ENCODE measurements at regions not wholly inside any gene's neighbourhood (a gene's known extent, or its start where the extent isn't known, plus 50 kb on each side); places are given as distances from the start of the nearest gene placed in this dataset.
"Not testable (repeated sequence)": the region's sequence is repeated elsewhere in the genome, so short reads cannot be mapped to it uniquely, and the experiment has no call there.

DNA sequence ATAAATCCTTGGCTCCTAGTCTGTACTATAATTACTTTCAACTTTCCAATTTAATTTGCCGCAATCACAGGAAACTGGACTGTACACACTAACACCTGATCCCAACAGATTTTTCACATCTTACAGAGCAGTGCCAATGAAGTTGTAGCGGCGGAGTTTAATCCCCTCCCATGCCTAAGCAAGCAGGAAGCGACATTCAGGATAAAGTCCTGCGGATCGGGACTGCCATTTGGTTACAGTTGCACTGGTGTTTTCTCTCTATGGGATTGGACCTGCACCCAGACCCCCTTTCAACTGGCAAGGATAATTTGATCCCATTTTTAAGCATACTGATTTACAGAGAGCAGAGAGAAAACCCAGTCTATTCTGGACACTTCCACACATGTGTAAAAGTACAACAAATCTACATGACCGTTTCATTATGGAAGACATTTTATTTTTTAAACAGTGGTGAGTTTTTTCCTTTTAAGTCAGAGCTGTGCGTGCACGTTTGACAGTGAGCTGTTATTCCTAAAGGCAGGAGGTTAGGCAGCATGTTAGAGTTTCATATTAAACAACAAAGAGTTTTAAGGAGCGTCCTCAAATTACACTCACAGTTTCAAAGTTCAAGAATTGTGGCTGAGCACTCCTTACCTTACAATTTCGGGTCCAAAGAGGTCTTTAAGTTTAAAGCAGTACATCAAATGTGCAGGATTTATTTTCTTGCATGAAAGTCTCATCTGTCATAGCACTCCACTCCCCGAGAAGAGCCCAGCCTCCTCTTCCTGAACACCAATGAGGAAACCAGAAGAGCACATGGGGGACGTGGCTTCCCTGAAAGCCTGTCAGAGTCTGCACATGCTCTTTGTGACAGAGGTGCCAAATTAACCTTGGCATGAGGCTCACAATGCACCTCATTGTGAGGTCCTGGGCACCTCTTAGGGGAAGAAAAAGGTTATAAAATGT, 141.6 kb upstream of the RFC3 start:
- peak; percentile 25 for DNase-seq

DNA sequence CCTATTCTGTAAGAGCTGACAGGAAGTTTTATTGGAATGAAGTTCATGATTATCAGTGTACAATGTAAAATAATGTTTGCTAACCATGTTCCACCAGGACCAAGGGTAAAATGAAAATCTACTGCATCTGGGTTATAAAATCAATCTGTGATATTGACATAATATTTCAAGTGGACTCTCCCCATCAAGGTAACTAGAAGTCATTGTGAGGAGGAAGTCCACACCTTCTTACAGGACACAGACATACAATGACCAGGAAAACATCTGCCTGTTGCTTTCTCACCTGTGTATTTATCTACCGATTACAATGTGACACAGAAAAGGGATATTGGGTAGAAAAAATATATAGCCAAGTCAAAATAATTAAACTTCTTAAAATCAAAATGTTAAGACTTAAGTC, 140.7 kb upstream of the RFC3 start:
- no peak for DNase-seq

DNA sequence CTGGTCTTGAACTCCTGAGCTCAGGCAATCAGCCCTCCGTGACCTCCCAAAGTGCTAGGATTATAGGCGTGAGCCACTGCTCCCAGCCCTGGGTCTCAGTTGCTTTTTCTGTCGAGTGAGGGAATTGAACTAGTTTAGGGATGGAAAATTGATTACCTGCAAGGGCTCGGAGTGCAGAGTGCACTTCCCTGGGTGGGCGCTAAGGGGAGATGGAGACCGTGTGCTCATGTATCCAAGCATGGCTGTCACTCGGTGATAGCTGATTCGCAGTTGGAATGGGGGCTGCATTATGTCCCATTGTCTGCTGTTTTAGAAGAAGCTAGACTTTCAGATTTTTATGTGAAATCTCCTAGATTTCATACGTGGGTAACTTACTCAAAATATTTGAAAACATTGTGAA, 139.9 kb upstream of the RFC3 start:
- DNase-seq: no peak

DNA sequence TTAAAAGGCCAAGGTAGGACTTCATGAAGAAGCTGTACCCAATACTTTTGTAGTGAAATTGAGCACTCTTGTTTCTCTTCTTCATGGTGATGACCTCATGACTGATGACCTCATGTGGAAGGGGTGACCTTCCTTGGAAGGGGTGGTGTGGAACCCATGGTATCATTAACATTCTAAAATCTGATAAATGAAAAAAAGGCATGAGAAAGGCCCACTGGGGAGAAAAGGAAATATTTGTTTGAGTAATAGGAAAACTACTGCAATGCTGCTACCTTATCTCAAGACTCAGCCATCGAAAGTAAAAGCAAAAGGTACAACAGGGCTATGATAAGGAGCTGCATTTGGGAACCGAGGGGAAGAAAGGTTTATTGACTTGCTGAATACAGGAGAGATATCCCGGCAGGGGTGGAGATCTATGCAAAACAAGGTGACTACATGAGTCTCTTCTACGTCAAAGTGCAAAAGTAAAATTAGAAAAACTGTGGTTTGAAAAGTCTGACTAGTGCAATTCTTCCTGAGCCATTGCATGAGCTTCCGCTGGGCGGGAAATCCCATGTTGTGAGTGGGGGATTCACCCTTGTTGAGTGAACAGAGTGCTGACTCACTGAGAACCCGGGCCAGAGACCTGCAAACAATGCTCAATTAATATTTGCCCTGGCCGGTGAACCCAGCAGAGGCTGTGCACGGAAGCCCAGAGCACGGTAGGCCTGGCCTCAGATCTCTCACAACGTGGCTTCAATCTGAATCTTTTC, 138.9 kb upstream of the RFC3 start:
- peak; percentile 75 for DNase-seq

DNA sequence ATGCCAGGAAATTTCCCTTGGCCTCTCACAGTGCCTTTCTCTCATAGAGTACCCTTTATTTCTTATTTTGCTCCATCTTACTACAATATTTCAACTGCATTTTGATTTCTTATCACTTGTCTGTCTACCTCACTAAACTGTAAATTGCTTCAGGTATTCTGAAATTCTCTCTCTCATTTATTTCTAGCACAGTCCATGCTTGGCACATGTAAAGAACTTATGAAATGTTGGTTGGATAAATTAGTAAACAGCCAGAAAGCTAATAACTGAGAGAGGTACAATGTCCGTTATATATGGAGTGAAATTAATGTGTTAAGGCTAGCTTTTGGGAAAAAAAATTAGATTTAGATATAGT, 138.3 kb upstream of the RFC3 start:
- DNase-seq: no peak

DNA sequence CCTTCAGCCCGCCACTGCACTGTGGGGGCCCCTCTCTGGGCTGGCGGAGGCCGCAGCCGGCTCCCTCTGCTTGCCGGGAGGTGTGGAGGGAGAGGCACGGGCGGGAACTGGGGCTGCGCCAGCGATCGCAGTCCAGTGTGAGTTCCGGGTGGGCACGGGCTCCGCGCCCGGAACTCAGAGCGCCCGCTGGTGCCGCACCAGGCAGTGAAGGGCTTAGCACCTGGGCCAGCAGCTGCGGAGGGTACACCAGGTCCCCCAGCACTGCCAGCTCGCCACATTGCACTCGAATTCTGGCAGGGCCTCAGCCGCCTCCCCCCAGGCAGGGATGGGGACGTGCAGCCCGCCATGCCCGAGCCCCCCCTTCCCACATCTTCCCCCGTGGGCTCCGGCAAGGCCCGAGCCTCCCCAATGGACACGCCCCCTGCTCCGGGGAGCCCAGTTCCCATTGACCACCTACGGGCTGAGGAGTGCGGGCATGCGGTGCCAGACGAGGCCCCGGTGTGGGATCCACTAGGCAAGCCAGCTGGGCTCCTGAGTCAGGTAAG, 135.9 kb upstream of the RFC3 start:
- DNase-seq: no peak

DNA sequence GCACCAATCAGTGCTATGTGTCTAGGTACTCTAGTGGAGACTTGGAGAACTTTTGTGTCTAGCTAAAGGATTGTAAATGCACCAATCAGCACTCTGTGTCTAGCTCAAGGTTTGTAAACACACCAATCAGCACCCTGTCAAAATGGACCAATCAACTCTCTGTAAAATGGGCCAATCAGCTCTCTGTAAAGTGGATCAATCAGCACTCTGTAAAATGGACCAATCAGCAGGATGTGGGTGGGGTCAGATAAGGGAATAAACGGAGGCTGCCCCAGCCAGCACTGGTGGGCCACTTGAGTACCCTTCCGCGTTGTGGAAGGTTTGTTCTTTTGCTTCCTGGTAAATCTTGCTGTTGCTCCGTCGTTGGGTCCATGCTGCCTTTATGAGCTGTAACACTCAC, 135.3 kb upstream of the RFC3 start:
- not testable (repeated sequence) for DNase-seq

DNA sequence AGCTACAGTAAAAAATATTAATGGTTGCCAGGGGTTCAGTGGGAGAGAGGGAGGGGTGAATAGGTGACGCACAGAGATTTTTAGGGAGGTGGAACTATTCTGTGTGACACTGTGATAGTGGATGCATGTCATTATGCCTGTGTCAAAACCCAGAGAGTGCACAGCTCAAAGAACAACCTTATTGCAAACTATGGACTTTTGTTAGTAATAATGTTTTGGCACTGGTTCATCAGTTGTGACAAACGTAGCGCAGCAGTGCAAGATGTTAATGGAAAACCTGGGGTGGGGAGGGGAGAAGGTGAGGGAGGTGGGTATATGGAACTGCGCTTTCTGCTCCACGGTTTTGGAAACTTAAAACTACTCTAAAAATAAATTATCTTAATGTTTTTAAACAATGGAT, 134.6 kb upstream of the RFC3 start:
- no peak for DNase-seq

DNA sequence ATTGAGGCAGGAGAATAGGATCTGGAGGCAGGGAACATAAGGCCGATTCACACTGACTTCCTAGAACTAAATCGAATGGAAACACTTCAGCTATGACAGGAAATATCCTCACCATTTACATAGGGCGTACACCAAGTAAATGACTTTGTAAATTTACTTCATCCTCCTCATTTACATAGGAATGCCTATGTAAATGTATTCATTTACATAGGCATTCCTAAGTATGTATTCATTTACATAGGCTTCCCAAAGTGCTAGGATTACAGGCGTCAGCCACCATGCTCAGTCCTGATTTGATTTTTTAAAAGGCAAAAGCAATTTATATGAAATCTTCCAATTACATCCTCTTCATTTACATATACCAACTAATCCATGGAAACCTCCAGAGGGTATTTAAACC, 133.1 kb upstream of the RFC3 start:
- DNase-seq: no peak

DNA sequence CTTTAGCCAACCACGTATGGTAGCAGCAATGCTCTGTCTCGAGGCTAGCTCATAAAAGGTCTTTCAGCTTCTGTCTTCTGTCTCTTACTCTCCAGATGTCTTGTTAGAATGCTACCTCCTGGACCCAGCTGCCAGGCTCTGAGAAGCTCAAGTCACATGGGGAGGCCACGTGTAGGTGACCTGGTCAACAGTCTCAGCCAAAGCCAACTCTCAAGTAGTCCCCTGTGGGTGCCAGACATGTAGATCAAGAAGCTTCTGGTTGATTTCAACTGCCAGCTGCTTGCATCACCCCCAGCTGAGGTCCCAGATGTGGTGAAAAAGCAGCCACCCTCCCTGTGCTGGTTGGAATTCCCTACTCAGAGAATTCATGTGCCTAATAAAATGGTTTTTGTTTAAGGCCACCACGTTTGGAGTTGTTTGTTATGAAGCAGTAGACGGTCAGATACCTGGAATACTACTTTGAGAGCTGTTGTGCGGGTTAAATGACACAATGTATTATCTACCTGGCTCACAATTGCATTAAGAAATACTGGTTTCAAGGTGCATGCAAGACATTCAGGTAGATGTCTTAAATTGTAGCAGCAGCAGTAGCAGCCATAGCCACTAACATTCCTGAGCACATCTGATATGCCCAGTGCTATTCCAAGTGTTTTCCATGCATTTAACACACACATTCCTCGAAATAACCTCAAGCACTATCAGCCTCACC, 131.0 kb upstream of the RFC3 start:
- DNase-seq: no peak

DNA sequence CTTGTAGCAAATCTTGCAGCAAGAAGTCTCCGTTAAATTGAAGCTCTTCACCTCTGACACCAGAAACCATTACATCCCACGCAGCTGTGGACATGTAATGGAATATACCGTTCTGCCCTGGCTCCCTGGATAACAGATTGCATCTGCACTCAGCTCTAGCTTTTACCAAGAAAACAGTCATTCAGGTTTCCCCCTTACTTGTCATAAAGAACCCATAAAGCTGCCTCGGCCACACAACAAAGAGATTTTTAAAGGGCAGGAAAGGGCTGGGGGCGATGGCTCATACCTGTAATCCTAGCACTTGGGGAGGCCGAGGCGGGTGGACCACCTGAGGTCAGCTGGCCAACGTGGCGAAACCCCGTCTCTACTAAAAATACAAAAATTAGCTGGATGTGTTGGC, 127.6 kb upstream of the RFC3 start:
- DNase-seq: no peak

DNA sequence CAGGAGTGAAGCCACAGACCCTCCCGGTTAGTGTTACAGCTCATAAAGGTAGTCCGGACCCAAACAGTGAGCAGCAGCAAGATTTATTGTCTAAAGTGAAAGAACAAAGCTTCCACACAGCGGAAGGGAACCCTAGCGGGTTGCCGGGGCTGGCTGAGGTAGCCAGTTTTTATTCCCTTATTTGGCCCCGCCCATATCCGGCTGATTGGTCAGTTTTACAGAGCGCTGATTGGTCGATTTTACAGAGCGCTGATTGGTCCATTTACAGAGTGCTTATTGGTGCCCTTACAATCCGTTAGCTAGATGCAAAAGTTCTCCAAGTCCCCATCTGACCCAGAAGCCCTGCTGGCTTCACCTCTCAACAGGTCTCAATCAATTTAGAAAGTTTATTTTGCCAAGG, 126.0 kb upstream of the RFC3 start:
- DNase-seq: no peak

DNA sequence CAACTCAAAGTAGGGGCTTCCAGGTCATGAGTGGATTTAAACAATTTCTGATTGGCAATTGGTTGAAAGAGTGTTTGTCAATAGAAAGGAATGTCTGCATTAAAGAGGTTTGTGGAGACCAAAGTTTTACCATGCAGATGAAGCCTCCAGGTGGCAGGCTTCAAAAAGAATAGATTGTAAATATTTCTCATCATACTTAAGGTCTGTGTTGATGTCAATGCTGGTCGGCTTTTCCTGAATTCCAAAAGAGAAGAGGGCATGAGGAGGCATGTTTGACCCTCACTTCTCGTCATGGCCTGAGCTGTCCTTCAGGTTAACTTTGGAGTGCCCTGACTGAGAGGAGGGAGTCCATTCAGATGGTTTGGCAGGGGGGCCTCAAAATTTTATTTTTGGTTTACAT, 125.4 kb upstream of the RFC3 start:
- no peak for DNase-seq

DNA sequence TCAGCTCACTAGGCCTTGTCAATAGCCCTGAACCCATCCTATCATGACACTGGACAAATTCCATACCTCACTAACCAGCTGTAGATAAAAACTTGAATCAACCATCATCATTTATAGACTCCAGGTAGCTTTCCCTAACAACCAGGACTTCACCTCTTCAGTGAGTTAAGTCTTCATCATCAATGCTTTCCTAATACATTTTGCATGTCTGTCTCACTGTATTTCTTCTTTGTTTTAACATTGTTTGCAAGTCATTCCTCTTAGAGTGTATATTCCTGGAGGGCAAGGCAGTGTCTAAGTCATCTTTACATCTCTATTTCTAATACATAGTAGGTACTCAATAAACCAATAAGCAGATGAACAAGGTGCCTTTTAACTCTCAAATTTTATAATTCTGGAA, 123.4 kb upstream of the RFC3 start:
- no peak for DNase-seq

DNA sequence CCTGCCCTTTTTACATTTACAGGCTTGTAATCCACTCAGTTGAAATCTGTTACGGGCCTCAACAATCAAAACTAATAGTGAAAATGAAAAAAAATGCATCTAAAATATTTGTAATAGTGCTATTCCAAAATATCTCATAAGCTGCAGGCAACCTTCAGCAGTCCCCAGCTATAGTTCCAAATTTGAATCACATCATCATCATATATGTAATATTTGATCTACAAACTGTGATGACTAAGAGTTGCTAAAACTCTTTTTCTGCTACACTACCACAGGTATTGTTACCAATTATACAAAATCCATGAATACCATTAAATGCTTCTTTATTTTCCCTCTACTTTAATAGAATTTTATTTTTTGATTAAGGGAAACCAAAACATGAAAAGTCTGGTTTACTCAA, 121.4 kb upstream of the RFC3 start:
- no peak for DNase-seq

DNA sequence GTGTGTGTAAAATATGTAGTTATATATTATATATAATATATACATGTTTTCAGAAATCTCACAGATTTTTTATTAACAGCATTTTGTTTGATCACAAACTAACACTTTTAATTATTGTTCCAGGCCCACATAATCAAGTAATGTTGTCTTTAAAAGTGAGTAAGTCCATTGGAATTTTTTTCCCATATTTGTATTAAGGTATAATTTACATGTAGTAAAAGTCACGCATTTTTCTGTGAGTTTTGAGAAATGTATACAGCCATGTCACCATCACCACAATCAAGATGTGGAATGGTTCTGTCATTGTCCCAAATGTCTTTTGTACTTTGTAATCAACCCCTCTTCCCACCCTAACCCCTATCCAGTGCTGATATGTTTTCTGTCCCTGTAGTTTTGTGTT, 120.0 kb upstream of the RFC3 start:
- no peak for DNase-seq

DNA sequence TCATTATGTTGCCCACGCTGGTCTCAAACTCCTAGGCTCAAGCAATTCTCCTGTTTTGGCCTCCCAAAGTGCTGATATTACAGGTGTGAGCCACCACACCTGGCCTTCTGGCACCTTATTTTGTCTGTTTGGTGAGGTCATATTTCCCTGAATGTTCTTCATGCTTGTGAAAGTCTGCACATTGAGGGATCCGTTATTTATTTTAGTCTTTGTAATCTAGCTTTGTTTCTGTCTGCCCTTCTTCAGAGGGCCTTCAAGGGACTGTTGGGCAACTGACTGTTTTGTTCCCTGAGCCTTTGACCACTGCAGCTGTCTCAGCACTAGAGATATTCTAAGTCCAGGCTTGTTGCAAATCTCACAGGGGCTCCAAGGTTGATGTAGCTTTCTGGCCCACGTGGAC, 110.5 kb upstream of the RFC3 start:
- DNase-seq: no peak

DNA sequence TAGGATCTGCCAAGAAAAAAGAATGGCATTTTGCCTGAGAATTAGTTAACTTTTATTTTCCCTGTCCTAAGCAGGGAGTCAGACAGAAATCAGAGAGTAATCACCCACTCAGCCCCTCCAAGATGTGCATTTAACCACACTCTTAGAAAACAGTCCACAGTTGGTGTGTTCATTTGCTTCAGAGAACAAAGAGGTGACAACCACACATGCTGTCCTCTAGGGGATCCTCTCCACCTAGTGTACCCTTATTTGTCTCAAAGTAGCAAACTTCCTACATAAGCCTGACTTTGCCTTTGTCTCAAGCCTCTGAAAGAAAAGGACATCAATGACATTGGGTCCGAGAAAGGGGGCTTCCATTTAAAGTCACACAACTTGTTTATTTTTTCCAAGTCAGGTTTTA, 107.0 kb upstream of the RFC3 start:
- DNase-seq: no peak

DNA sequence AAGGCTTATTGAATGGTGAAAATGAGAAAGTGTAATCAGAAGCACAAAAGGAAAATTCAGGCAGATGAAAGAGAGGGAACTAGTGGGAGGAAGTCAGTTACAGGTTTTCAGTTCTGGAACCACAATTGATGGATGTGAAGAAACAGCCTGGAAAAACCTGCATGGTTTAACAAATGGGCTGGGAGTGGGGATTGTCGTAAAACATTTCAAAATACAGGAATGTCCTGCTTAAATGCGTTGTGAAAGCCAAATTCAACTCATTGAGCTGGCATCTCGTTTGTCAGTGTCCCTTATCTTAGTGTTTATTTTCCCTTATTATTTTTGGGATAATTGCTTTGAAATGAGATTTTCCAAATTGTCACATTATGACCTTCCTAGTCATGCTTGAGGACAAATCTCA, 106.5 kb upstream of the RFC3 start:
- DNase-seq: no peak

DNA sequence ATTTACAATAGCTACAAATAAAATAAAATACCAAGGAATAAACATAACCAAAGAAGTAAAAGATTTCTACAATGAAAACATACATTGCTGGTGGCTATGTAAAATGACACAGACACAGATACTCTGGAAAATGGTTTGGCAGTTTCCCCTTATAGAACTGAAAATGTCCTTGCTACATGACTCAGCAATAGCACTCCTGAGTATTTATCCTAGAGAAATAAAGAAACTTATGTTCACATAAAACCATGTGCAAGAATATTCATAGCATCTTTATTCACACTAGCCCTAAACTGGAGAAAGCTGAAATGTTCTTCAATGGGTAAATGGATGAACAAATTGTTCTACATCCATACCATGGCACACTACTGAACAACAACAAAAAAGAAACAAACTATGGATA, 100.2 kb upstream of the RFC3 start:
- DNase-seq: no peak

DNA sequence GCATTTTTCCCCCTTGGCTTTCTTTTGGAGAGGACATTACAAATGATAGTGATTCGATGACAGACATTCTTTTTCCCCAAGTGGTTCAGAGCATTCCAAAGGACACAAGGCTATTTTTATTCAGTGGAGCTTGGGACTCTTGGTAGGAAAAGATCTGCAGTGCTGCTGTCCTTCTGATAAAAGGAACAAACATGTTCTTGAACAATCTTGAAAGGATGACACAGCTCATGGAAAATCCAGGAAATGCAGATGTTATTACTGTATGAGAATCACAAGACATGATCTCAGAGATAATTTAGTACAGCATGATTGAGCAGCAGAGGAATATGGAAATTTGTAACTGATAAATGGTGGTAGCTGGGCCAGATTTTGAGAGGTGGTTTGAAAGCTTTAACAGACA, 96.2 kb upstream of the RFC3 start:
- DNase-seq: no peak

DNA sequence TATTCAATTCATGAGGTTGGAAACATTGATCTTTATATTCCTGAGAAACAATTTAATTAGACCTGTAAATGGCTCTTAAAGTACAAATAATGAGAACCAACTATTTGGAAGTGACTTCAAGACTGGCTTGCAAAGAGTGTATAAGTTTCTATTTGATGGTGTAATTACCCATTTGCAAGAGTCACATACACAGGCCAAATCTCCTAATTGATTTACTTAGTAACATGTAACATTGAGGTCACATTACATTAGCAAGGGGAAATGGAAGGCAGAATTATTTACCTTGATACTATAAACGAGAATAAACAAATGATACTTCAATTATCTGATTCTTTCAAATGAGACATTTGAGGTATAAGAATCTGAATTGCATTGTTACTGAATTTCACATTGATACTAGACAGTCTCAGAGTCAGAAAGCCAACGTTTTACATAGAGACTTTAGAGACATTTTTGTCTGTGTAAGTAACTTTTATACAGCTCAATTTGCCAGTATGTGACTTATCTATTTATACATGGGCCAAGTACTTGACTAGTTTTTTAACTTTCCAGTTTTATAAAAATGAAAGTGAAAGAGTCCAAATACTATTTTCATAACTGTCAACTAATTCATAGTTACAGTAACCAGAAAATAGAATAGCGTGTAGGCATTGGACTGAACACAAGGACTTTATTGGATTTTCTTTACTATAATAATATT, 95.6 kb upstream of the RFC3 start:
- no peak for DNase-seq

DNA sequence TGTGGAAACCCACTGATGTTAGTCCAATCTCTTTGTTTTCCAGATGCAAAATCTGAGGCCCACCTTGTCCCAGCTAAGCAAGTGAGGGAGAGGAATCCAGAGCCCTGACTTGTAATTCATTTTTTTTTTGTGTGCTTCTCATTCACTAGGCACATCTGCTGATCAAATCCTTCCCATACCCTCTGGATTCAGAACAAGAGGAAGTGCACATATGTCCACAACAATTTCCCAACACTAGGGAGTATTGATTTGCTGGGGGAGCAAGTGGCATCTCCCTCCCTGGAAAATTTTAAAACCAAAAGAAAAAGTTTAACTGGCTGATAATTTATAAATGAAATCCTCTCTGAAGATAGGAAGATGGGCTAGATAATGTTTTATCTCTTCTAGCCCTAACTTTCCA, 94.6 kb upstream of the RFC3 start:
- DNase-seq: no peak

Measured in CD4-positive, alpha-beta T cell treated with Interleukin-10 for 1 hour (primary cell).